Ovary (tissue), 7 donors: ENCODE measurements at regions not wholly inside any gene's neighbourhood (a gene's known extent, or its start where the extent isn't known, plus 50 kb on each side); places are given as distances from the start of the nearest gene placed in this dataset.
"Not testable (repeated sequence)": the region's sequence is repeated elsewhere in the genome, so short reads cannot be mapped to it uniquely, and the experiment has no call there.

Experiments used
- DNase-seq, 5 donors: peaks; one replicate each; pipeline ENCODE4 v3.0.0-alpha.2; 2019 to 2020
- H3K27ac ChIP-seq, 2 donors: fragments of 200-600 bp; one replicate each; pipeline versions ENCODE4 v1.5.1 to v1.8.0; 2019 to 2022
- H3K27me3 ChIP-seq: fragments of 200-600 bp; one replicate; pipeline ENCODE4 v1.8.0; 2022
- H3K36me3 ChIP-seq: fragments of 200-600 bp; sonication (generic); one replicate; pipeline ENCODE4 v1.5.1; 2019
- H3K4me1 ChIP-seq: one replicate; pipeline ENCODE4 v1.8.1; 2013; ENCODE audit warnings: mild to moderate bottlenecking, moderate library complexity; ENCODE audit not compliant: insufficient read depth
- H3K4me3 ChIP-seq: fragments of 200-600 bp; sonication (generic); one replicate; pipeline ENCODE4 v1.5.1; 2017
- H3K9me3 ChIP-seq, 2 donors: fragments of 200-600 bp in 1 of 2; sonication (generic) in 1 of 2; one replicate each; pipeline versions ENCODE4 v1.5.1 to v1.8.1; 2013 to 2019; ENCODE audit warnings: mild to moderate bottlenecking in 1 of 2, moderate library complexity in 1 of 2
- CTCF ChIP-seq, 3 donors: fragments of 450-650 bp in 2 of 3; fragments of 200-600 bp in 1 of 3; IDR thresholded peaks; one replicate each; pipeline versions ENCODE4 v1.5.1 to v1.8.0; 2016 to 2022; ENCODE audit warnings: antibody characterized with exemption in 3 of 3, mild to moderate bottlenecking in 1 of 3
- EP300 ChIP-seq: sonication (generic); formaldehyde crosslinking; IDR thresholded peaks from one replicate; pipeline ENCODE4 v1.6.1; 2017; ENCODE audit warnings: antibody characterized with exemption
- POLR2A ChIP-seq: fragments of 450-650 bp; IDR thresholded peaks from one replicate; pipeline ENCODE4 v1.6.1; 2017; ENCODE audit warnings: antibody characterized with exemption, mild to moderate bottlenecking, moderate library complexity
- WGBS, 3 donors: extraction: QIAGEN DNeasy Blood & Tissue Kit in 1 of 3; methylation state at CpG; one replicate each; pipeline versions ENCODE4 v1.1.5 to v1.1.7; 2013 to 2017; 5-methylcytosine and 5-hydroxymethylcytosine counted together
- intact Hi-C, 4 donors: fragments of 100-400 bp; cut with DNase I; formaldehyde crosslinking; loops; one replicate each; pipeline versions ENCODE4 v1.11.0 to v1.15.1; 2022 to 2023
- donor health status: DM: no; HTN: no; CAD: no; lungs with moderate emphysema.
- donor health status: DM: no; HTN: no; CAD: no.
- donor health status: Bipolar disorder and iron deficiency.
- donor health status: DM: no; HTN: no; CAD: no.
- donor health status: DM: yes; HTN: yes; CAD: no.

- WGBS, 3 donors, result 79 to 82% (median 81%) methylated on average over 4 of the region's 4 CpGs
- Histone ChIP-seq H3K4me1 (no peaks in the 10 kb centered on the region), H3K36me3 (no peaks in the 10 kb centered on the region), H3K27ac (no peak overlapping the region), H3K9me3 (no peaks in the 10 kb centered on the region), H3K27me3 (no peaks in the 10 kb centered on the region), H3K4me3 (no peak overlapping the region)
- intact Hi-C loops, result no loop called here
- TF ChIP-seq EP300 (no peak), CTCF (IDR thresholded peaks at IDR 0.05) (no peak), POLR2A (no peak)
- DNase-seq, result no peak
These were observed 131.4 kb downstream of the IER5 start for GRCh38 chr1:181219938-181220337.

- Histone ChIP-seq H3K4me3 (no peak overlapping the region), H3K9me3 (no peaks in the 10 kb centered on the region), H3K36me3 (no peaks in the 10 kb centered on the region), H3K27ac (no peak overlapping the region), H3K4me1 (no peaks in the 10 kb centered on the region), H3K27me3 (no peaks in the 10 kb centered on the region)
- no peak for DNase-seq
- TF ChIP-seq POLR2A (no peak), CTCF (IDR thresholded peaks at IDR 0.05) (no peak), EP300 (no peak)
- intact Hi-C loops, result no loop called here
- WGBS, 3 donors, result 25 to 34% (median 27%) methylated on average over 5 of the region's 5 CpGs
These were observed 132.6 kb downstream of the IER5 start for GRCh38 chr1:181221078-181221477.

GRCh38 chr1:181222972-181223505 is 134.5 kb downstream of the IER5 start:
- Histone ChIP-seq H3K27me3 (no peaks in the 10 kb centered on the region), H3K9me3 (no peaks in the 10 kb centered on the region), H3K4me3 (no peak overlapping the region), H3K36me3 (no peaks in the 10 kb centered on the region), H3K4me1 (no peaks in the 10 kb centered on the region), H3K27ac (no peak overlapping the region)
- DNase-seq, result no peak
- TF ChIP-seq CTCF (IDR thresholded peaks at IDR 0.05) (no peak), POLR2A (no peak), EP300 (no peak)
- 76 to 86% (median 80%) methylated on average over 7 of the region's 7 CpGs for WGBS, 3 donors
- intact Hi-C loops, result no loop called here

GRCh38 chr1:181226728-181227127 is 138.2 kb downstream of the IER5 start:
- H3K27ac ChIP-seq, H3K4me1 ChIP-seq, H3K4me3 ChIP-seq, H3K36me3 ChIP-seq, H3K9me3 ChIP-seq, intact Hi-C loops, DNase-seq, H3K27me3 ChIP-seq: not testable (repeated sequence)
- 85 to 88% (median 86%) methylated on average over 3 to 4 of the region's 4 CpGs for WGBS, 3 donors

GRCh38 chr1:181239086-181239485 is 150.6 kb downstream of the IER5 start:
- intact Hi-C loops, result no loop called here
- Histone ChIP-seq H3K27me3 (no peaks in the 10 kb centered on the region), H3K9me3 (no peaks in the 10 kb centered on the region), H3K4me3 (no peak overlapping the region), H3K27ac (no peak overlapping the region), H3K36me3 (no peaks in the 10 kb centered on the region), H3K4me1 (no peaks in the 10 kb centered on the region)
- DNase-seq, result no peak
- WGBS, 3 donors, result 68 to 74% (median 70%) methylated on average over 2 of the region's 2 CpGs
- TF ChIP-seq EP300 (no peak), POLR2A (no peak), CTCF (IDR thresholded peaks at IDR 0.05) (no peak)

GRCh38 chr1:181246320-181246719 is 157.8 kb downstream of the IER5 start:
- H3K27ac ChIP-seq, H3K36me3 ChIP-seq, intact Hi-C loops, H3K9me3 ChIP-seq, H3K4me3 ChIP-seq, H3K4me1 ChIP-seq, DNase-seq, H3K27me3 ChIP-seq: not testable (repeated sequence)
- 89 to 94% (median 90%) methylated on average over 8 of the region's 8 CpGs for WGBS, 3 donors

- intact Hi-C loops, DNase-seq, H3K27me3 ChIP-seq, H3K27ac ChIP-seq, H3K36me3 ChIP-seq, H3K9me3 ChIP-seq, H3K4me1 ChIP-seq, H3K4me3 ChIP-seq: not testable (repeated sequence)
- 40 to 56% (median 44%) methylated on average over 2 of the region's 2 CpGs for WGBS, 3 donors
These were observed 159.9 kb downstream of the IER5 start for GRCh38 chr1:181248361-181248760.
